ENCODE measurements at regions not wholly inside any gene's neighbourhood (a gene's known extent, or its start where the extent isn't known, plus 50 kb on each side); places are given as distances from the start of the nearest gene placed in this dataset.

- Mint-ChIP-seq H3K27ac (peak overlapping the region; percentile 32), H3K4me1 (ENCODE audit: unreplicated experiment) (no peaks in the 10 kb centered on the region), H3K36me3 (no peaks in the 10 kb centered on the region)
Measured at GRCh38 chr12:38124247-38125012, 192.1 kb upstream of the ALG10B start.

GRCh38 chr12:38132139-38132538, 184.4 kb upstream of the ALG10B start:
- Mint-ChIP-seq H3K27ac (no peak overlapping the region), H3K36me3 (no peaks in the 10 kb centered on the region), H3K27me3 (no peaks in the 10 kb centered on the region), H3K9me3 (peaks cover 6% of the 10 kb centered on the region), H3K4me3 (no peak overlapping the region), H3K4me1 (ENCODE audit: unreplicated experiment) (no peaks in the 10 kb centered on the region)
- no peak for TF ChIP-seq CTCF (conservative IDR thresholded peaks at IDR 0.05)
- DNase-seq (ENCODE audit: extremely low spot score, unreplicated experiment): no peak

More at GRCh38 chr12:38124247-38125012, 192.1 kb upstream of the ALG10B start:
- TF ChIP-seq CTCF (conservative IDR thresholded peaks at IDR 0.05): no peak
- Mint-ChIP-seq H3K9me3 (peaks cover 14% of the 10 kb centered on the region), H3K4me3 (no peak overlapping the region), H3K27me3 (no peaks in the 10 kb centered on the region)
- no peak for DNase-seq (ENCODE audit: extremely low spot score, unreplicated experiment)

DNA sequence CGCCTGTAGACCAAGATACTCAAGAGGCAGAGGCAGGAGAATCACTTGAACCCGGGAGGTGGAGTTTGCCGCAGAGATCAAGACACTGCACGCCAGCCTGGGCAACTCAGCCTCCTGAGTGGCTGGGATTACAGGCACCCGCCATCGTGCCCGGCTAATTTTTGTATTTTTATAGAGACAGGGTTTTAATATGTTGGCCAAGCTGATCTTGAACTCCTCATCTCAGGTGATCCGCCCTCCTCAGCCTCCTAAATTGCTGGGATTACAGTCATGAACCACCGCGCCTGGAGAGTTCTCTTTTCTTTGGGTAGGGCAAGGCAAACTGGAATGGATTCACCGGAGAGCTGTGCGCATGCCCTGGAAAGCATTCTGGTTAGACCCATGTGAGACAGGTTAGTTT, 179.3 kb upstream of the ALG10B start:
- Mint-ChIP-seq H3K9me3 (no peaks in the 10 kb centered on the region), H3K27ac (no peak overlapping the region), H3K4me3 (no peak overlapping the region), H3K27me3 (no peaks in the 10 kb centered on the region), H3K36me3 (no peaks in the 10 kb centered on the region), H3K4me1 (ENCODE audit: unreplicated experiment) (peaks cover 5% of the 10 kb centered on the region)
- DNase-seq (ENCODE audit: extremely low spot score, unreplicated experiment): no peak
- TF ChIP-seq CTCF (conservative IDR thresholded peaks at IDR 0.05): no peak

DNA sequence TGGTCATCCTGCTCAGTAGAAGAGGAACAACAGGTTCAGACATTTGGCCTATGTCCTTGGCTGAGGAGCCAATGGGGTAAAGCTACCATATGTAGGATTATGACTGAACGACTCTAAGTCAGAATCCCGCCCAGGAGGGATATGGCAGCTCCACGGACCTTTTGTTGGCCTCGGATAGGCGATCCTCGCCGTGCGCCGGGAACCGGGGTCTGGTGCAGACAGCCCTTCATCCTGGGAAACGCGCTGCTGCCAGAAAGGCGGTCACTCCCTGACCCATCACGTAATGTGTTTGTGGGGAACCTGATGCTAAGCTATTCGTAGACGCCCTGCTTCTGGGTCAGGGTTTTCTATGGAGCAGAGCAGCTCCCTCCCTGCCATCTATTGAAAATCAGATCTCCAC, 178.9 kb upstream of the ALG10B start:
- H3K27me3 Mint-ChIP-seq: no peaks in the 10 kb centered on the region
- DNase-seq (ENCODE audit: extremely low spot score, unreplicated experiment): no peak
- TF ChIP-seq CTCF (conservative IDR thresholded peaks at IDR 0.05): no peak
- no peak overlapping the region for H3K4me3 Mint-ChIP-seq
- no peaks in the 10 kb centered on the region for H3K9me3 Mint-ChIP-seq
- H3K27ac Mint-ChIP-seq: no peak overlapping the region
- peaks cover 5% of the 10 kb centered on the region for H3K4me1 Mint-ChIP-seq (ENCODE audit: unreplicated experiment)
- H3K36me3 Mint-ChIP-seq: no peaks in the 10 kb centered on the region

DNA sequence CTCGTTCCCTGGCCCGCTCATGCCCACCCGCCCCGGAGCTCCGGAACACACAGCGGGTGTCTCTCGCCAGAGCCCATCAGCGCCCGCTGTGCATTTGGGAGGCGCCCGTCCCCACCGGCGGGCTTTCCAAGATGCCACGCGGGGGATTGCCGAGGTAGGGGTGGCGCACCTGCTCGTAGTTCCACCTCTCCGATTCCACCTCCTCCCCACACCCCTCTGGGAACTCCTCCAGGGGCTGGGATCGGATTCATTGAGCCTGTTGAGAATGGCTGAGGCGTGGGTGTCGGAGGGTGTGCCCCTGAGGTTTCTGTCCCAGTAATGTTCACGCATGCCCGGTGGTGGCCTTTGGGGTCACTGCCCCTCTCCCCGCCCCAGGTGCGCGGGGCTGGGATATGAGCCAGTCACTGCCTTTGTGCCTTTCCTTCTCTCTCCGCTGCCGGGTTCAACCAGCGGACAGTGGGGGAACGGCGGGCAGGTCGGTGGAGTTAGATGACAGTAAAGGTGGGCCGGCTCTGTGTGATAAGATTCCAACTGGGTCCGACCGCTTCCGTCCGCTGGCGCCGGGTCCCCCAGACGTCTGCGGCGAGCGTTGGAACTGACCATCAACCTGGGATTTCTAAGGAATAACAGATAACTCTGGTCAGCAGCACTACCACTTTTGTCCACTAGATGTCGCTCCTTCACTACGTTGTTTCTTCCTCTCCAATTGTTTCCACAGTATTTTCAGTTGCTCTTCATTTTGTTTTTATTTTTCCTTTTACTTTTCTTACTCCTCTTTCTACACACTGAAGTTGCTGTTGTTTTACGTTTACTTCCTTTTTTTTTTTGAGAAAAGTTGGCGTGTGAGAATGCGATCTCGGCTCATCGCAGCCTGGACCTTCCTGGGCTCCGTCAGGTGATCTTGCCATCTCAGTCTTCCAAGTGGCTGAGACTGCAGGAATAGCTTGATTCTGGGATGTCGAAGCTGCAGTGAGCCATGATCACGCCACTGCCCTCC, 178.1 kb upstream of the ALG10B start:
- Mint-ChIP-seq H3K4me1 (ENCODE audit: unreplicated experiment) (peaks cover 5% of the 10 kb centered on the region), H3K36me3 (no peaks in the 10 kb centered on the region), H3K27me3 (no peaks in the 10 kb centered on the region), H3K9me3 (no peaks in the 10 kb centered on the region), H3K27ac (no peak overlapping the region), H3K4me3 (peak overlapping the region; percentile 53)
- TF ChIP-seq CTCF (conservative IDR thresholded peaks at IDR 0.05): peak; percentile 92
- DNase-seq (ENCODE audit: extremely low spot score, unreplicated experiment): peak; percentile 68

Data from type B pancreatic cell (in vitro differentiated cells).